GM23338 (cell line): ENCODE measurements at regions not wholly inside any gene's neighbourhood (a gene's known extent, or its start where the extent isn't known, plus 50 kb on each side); places are given as distances from the start of the nearest gene placed in this dataset.

Source experiments
- EZH2 ChIP-seq: fragments of 200-600 bp; sonication (generic); IDR thresholded peaks from one replicate; pipeline ENCODE4 v1.8.0; 2017; ENCODE audit warnings: antibody characterized with exemption, mild to moderate bottlenecking, low read depth; ENCODE audit not compliant: unreplicated experiment
- EZH2phosphoT487 ChIP-seq: fragments of 200-600 bp; sonication (generic); IDR thresholded peaks from one replicate; pipeline ENCODE4 v1.8.1; 2018; ENCODE audit warnings: antibody characterized with exemption; ENCODE audit not compliant: unreplicated experiment
- ZNF114 ChIP-seq: fragments of 250-450 bp; sonication (Bioruptor Pico); IDR thresholded peaks from 2 replicates; pipeline ENCODE4 v1.5.0; 2020; ENCODE audit warnings: mild to moderate bottlenecking, moderate library complexity
- TF ChIP-seq, protein P1 (sequence below), 2 experiments: fragments of 200-600 bp in 1 of 2; sonication (generic) in 1 of 2; conservative IDR thresholded peaks; 2 replicates each; pipeline versions ENCODE4 v1.5.1 to v1.6.1; 2016 to 2017; ENCODE audit warnings: antibody characterized with exemption in 2 of 2, low read depth in 2 of 2, mild to moderate bottlenecking in 2 of 2, moderate library complexity in 1 of 2
- TF ChIP-seq, protein P2 (sequence below): IDR thresholded peaks from one replicate; pipeline ENCODE4 v1.6.1; 2018; ENCODE audit warnings: antibody characterized with exemption; ENCODE audit not compliant: unreplicated experiment

DNA sequence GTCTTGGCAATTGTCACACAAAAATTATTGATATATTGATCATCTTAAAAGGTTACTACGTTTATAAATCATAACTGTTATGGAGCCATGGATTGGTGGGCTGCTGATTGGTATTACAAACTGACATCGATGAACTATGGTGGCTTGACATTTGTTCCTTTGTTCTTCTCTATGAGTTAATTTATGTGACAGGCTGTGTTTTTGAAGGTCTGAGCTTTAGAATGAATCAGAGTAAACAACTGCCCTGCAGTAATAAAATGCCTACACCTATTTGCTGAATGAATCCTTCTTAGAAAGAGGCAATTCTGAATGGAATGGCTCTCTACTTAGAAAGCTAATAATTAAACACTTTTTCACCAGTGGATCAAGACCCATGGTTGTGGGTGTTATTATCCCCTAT is 506.3 kb upstream of the SPTLC3 start:
- TF ChIP-seq, protein P1, sequence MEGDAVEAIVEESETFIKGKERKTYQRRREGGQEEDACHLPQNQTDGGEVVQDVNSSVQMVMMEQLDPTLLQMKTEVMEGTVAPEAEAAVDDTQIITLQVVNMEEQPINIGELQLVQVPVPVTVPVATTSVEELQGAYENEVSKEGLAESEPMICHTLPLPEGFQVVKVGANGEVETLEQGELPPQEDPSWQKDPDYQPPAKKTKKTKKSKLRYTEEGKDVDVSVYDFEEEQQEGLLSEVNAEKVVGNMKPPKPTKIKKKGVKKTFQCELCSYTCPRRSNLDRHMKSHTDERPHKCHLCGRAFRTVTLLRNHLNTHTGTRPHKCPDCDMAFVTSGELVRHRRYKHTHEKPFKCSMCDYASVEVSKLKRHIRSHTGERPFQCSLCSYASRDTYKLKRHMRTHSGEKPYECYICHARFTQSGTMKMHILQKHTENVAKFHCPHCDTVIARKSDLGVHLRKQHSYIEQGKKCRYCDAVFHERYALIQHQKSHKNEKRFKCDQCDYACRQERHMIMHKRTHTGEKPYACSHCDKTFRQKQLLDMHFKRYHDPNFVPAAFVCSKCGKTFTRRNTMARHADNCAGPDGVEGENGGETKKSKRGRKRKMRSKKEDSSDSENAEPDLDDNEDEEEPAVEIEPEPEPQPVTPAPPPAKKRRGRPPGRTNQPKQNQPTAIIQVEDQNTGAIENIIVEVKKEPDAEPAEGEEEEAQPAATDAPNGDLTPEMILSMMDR (conservative IDR thresholded peaks at IDR 0.05; ENCODE audit: low read depth in 2 of 2) = no peak
- TF ChIP-seq EZH2 = no peak
- no peak for TF ChIP-seq EZH2phosphoT487
- TF ChIP-seq ZNF114 (CRISPR knock-in tag) = no peak
- TF ChIP-seq, protein P2, sequence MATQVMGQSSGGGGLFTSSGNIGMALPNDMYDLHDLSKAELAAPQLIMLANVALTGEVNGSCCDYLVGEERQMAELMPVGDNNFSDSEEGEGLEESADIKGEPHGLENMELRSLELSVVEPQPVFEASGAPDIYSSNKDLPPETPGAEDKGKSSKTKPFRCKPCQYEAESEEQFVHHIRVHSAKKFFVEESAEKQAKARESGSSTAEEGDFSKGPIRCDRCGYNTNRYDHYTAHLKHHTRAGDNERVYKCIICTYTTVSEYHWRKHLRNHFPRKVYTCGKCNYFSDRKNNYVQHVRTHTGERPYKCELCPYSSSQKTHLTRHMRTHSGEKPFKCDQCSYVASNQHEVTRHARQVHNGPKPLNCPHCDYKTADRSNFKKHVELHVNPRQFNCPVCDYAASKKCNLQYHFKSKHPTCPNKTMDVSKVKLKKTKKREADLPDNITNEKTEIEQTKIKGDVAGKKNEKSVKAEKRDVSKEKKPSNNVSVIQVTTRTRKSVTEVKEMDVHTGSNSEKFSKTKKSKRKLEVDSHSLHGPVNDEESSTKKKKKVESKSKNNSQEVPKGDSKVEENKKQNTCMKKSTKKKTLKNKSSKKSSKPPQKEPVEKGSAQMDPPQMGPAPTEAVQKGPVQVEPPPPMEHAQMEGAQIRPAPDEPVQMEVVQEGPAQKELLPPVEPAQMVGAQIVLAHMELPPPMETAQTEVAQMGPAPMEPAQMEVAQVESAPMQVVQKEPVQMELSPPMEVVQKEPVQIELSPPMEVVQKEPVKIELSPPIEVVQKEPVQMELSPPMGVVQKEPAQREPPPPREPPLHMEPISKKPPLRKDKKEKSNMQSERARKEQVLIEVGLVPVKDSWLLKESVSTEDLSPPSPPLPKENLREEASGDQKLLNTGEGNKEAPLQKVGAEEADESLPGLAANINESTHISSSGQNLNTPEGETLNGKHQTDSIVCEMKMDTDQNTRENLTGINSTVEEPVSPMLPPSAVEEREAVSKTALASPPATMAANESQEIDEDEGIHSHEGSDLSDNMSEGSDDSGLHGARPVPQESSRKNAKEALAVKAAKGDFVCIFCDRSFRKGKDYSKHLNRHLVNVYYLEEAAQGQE = no peak
